ENCODE measurements at regions not wholly inside any gene's neighbourhood (a gene's known extent, or its start where the extent isn't known, plus 50 kb on each side); places are given as distances from the start of the nearest gene placed in this dataset.
"Not testable (repeated sequence)": the region's sequence is repeated elsewhere in the genome, so short reads cannot be mapped to it uniquely, and the experiment has no call there.

DNA sequence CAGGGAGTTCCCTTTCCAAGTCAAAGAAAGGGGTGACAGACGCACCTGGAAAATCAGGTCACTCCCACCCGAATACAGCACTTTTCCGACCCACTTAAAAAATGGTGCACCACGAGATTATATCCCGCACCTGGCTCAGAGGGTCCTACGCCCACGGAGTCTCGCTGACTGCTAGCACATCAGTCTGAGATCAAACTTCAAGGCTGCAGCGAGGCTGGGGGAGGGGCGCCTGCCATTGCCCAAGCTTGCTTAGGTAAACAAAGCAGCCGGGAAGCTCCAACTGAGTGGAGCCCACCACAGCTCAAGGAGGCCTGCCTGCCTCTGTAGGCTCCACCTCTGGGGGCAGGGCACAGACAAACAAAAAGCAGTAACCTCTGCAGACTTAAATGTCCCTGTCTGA lies 277.8 kb upstream of the ARHGAP42 start:
- not testable (repeated sequence) for DNase-seq

DNA sequence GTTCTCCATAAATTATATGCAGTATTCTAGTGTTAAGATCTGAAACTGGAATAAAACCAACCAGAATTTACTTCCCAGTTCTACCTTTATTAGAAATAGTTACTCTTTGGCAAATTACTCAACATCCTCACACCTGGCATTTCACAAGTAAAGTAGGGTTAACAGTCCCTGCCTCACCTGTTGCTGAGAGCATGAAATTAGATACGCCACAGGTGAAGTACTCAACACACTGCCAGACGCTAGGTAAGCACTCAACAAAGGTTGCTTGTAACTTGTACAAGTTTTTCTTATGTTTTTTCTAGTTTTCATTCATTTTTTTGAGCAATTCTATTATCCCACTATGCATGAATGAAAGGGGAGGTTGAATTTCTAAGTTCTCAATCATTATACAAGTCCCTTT lies 267.6 kb upstream of the ARHGAP42 start:
- DNase-seq = no peak

DNA sequence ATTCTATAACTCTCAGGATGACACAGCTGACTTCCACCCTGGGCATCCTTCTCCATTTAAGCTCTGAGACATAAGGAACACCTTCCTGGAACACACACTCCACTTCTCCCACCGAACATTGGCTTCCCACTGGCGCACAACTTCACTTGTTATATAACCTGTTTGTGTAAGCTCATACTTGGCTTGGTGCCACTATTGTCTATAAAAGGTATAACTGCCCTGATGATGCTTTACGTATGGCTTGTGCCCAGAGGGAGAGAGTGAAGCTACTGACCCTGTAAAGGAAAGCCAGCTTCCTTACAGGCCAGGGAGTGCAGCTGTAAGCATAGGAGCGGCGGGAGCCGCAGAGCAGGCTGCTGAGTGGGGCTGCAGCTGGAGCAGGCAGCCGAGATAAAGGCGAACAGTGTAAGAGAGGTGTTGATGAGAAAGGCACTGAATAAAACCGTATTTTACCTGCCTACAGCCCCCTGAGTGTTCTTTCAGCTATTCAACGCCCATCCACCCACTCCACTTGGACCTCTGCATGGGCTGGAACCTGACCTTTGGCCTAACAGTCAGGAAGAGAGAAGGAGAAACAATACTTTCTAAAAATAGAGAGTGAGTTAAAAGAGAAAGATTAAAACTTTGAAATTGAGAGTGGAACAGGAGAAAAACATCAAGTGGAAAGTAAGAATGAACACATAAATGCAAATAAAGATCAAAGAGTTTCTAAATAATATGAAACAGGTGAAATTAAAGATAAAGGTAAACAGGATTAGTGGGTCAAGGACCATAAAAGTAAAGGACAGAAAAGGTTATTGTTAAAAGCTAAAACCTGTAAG lies 252.1 kb upstream of the ARHGAP42 start:
- no peak for DNase-seq

DNA sequence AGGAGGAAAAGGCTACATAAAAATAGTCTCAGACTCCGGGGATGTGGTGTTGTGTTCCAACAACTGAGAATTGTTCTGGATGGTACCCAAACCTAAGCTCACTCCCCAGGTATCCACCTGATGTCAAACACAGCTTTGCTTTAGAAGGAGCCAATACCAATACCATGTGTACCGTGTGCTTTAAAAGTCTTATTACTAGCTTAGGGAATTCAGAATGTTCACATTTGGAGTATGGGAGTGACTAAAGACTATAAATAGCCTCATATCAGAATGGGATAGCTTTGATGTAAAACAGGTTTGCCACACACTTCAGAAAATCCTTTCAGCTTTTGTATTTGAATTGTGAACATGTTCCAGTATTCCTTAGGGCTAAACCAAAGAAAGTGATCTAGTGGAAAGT lies 248.7 kb upstream of the ARHGAP42 start:
- no peak for DNase-seq

DNA sequence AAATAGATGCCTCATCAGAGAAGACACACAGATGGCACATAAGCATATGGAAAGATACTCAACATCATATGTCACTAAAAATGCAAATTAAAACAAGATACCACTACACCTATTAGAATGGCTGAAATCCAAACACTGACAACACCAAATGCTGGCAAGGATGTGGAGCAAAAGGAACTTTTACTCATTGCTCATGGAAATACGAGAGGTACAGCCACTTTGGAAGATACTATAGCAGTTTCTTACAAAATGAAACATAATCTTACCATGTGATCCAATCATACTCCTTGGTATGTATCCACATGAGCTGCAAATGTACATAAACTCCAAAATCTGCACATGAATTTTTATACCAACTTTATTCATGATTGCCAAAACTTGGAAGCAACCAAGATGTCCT lies 246.0 kb upstream of the ARHGAP42 start:
- no peak for DNase-seq

DNA sequence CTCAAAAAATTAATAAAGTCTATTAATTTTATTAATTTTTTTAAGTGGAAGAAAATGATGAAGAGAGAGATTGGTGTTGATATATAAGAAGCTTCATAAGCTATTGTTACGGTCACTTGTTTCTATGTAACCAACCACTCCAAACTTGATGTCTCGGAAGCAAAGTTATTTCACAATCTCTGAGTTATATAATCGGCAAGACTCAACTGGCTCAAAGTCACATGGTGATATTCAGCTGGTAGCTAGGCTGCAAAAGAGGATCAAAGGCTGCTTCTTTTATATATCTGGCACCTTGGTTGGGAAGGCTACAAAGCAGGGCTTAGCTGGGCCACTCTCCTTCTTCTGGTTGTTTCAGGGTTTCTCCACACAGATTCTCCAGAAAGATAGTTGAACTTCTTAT lies 245.1 kb upstream of the ARHGAP42 start:
- DNase-seq = no peak

DNA sequence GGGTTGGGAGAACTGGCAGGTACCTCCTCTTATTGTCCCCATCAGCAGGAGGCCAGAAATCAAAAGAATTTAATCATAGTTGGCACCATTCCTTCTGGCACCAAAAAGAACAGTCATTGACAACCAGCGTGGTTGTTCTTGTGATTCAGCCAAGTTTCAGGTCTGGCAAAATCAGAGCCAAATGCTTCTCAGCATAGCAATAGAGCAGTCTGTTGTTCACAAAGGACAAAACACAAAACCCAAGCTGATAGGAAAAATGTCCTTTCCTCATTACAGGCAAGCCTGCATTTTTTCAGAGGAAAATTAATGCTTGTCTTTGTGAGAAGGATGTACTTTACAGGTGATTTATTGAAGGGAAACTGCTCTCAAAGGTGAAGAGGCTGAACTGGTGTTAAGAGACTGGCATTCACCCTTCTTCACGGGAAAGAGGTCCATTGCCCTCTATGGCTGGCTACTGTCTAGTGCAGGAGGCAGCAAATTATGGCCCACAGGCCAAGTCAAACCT lies 241.8 kb upstream of the ARHGAP42 start:
- peak; percentile 19 for DNase-seq

DNA sequence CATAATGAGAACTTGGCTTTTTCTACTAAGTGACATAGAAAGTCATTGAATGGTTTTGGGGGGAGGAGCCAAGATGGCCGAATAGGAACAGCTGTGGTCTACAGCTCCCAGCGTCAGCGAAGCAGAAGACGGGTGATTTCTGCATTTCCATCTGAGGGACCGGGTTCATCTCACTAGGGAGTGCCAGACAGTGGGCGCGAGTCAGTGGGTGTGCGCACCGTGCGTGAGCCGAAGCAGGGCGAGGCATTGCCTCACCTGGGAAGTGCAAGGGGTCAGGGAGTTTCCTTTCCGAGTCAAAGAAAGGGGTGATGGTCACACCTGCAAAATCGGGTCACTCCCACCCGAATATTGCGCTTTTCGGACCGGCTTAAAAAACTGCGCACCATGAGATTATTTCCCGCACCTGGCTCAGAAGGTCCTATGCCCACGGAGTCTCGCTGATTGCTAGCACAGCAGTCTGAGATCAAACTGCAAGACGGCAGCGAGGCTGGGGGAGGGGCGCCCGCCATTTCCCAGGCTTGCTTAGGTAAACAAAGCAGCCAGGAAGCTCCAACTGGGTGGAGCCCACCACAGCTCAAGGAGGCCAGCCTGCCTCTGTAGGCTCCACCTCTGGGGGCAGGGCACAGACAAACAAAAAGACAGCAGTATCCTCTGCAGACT lies 235.2 kb upstream of the ARHGAP42 start:
- not testable (repeated sequence) for DNase-seq

DNA sequence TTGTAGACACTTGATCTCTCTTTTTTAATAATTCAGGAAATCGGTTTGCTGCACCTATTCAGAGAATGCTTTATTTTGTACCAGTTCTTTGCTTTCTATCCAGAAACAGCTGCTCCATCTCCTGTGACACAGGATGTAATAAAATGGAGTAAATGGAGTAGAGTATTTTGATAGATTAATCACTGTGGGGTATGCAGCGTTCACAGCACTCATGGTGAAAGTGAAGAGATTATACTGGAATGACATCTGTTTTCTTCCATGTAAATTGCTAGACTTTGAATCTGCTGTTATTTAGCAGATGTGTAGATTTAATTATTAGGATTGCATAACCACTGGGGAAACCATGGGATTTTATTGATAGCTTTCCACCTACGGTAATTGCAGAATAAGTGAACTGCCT lies 227.3 kb upstream of the ARHGAP42 start:
- DNase-seq = no peak

DNA sequence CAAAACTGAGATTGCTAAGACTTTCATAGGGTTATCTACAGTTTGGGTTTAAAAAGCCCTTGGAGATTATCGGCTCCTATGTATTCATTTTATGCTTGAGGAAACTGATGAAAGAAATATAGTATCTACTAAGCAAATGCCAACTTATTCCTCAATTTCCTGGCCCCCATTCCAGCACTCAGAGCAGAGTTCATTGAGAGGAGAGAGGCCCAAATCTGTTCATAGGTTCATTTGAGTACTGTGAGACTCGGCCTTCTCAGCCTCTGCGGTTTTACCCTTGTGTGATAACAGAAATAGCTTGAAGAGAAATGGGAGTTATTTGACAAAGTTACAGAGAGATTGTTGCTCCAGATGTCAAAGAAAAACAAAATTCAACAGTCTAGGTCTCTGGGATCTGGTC lies 226.7 kb upstream of the ARHGAP42 start:
- DNase-seq = no peak

DNA sequence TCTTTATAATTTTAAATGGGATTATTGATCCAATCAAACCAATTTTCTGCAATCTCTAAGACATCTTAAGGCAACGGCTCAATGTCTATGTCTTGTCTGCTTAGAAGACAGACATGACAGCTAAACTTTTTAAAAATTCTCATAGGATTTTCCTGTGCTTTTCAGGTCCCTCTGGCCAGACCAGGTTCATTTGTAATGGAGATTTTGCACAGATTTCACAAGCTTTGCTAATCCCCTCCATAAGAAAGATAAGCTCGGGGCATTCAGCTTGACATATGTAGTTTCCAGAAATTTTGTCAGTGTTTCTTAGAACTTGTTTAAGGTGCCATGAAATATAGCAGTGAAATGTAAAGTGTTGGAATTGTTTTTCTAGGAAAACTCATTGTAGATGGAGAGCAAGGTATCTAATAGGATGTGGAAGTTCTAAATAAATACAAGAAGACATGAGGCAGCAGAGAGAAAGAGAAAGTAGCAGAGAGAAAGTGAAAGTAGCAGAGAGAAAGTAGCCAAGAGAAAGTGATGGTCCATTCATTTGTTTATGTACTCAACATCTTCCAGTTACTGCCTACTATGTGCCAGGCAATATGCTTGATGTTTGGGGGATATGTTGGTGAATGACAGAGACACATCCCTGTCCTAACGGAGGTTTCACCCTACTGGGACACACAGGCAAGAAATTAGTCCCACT lies 219.1 kb upstream of the ARHGAP42 start:
- DNase-seq = no peak

DNA sequence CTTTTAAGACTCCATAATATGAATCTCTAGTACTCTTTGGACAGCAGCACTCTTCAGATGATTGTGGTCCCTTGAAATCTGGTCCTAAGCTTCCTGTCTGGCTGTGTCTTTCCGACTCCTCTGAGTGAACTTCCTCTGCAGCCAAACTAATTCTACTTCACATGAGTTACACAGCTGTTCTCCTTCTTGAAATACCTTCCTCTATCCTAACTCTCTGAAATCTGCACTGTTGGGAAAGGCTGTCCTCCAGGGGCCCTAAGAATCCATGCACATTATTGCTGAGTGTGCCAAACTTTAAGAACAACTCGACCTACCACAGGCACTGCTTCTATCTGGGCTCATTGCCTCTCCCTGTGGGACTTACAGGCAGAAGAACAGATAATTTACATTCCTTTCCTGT lies 217.3 kb upstream of the ARHGAP42 start:
- DNase-seq = no peak

DNA sequence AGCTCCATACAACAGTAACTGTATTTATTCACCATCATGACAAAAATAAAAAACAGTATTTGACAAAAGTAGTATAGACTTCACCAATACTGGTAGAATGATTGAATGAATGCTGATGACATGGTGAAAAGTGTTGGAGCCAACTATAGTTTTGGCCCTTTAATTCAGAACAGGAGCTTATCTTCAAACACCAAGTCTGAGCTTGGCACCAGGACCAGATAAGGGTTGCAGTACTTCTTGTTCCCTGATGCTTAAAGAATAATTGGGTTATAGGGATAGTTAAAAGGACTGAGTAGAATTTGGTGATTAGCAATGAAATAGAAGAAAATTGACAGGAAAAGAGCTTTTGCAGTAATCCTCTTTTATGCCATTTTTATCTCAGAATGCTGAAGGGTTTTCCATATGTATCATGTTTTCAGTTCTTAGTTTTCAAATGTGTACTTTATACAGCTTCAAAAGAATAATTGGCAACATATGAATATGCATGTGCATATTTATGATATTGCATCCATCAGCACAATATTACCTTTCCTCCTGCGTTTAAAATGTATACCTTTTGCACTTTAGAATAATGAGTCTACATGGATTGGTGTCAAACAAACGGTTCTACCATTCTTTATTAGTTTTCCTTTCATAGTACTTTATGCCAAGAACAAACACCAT lies 214.2 kb upstream of the ARHGAP42 start:
- DNase-seq = no peak

DNA sequence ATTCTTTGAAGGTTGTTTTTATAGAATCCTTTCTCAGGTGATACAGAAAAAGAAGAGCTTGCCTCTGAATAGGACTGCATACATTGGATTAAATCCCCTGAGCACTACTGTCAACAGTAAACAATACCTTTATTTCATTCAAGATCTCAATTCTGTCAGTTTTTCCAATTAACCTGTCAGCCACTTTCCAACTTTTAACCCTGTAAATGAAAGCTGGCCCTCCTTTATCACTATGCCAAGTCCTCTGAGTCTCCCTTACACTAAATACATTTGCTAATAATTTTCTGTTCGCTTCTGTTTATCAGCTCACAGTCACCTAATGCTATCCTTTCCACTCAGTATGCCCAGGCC lies 213.7 kb upstream of the ARHGAP42 start:
- no peak for DNase-seq

DNA sequence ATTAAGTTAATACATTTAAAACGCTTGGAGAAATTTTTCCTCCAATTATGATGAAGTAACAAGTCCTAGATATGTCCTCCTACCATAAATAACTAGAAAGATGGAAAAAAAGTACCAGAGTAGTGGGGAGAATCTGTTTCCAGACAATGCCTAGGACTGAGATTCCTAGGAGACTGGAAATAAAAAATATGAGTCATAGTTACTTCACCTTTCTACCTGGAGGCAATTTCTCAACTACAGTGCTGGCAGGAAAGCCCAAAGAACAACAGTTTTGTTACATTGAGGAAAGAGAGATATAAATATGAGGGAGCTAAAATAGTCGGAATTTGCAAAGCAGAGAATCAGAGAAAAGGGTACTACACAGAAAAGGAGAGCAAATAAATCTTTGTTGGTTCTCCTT lies 202.1 kb upstream of the ARHGAP42 start:
- DNase-seq = no peak

DNA sequence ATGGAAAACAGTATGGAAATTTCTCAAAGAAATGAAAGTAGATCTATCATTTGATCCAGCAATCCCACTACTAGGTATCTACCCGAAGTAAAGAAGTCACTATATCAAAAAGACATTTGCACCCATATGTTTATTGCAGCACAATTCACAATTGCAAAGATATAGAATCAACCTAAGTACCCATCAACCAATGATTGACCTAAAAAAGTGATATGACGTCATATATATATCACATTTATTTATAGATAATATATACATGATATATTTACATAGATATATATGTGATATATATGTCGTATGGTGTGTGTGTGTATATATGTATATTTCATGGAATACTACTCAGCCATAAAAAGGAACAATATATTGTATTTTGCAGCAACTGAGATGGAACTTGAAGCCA lies 188.3 kb upstream of the ARHGAP42 start:
- DNase-seq = no peak

DNA sequence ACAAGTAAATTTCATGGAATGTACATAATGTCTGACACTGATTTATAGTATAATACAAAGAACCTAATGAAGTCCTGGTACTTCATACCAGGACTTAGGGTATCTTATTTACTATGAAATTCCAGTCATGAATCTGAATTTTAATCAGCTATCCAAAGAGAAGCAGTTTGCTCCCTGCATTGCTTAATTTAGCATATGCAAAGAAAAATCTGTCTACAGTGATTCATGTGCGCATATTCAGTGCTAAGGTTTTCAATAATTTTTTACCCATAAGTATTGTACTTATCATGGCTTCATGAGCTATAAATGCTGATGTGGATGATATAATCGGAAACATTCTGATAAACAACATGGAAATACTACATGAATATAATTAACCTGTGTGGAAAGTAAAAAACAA lies 185.6 kb upstream of the ARHGAP42 start:
- DNase-seq = no peak

DNA sequence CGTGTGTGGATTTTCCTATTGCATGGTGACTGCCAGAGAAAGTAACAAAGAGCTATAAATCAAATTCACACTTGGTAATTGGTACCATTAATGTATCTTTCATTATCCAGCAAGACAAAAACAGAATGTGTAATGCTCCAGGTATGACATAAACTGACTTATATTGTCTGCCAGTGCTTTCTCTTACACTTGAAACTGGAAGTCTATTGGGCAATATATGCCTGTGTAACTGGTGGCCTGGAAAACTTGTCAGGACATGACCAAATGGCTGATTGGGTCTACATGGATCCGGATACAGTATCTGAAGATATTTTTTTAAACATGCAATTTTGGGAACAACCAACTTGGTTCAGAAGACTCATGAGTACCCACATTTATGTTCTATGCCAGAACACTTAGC lies 174.6 kb upstream of the ARHGAP42 start:
- no peak for DNase-seq

DNA sequence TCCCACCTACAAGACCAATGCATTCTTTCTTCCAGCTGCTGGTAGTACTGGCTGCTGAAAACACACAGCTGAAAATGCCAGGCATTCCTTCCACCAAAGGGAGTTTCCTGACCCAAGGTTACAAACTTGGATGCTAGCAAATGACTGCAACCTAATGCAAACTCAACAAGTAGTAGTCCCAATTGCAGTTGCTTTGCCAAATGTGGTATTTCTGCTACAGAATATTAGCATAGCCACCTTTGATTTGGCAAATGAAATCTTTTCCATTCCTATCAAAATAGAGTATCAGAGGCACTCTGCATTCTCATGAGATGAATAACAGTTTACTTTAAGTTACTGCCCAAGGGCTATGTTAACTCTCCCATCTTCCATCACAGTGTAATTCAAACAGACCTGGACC lies 172.0 kb upstream of the ARHGAP42 start:
- no peak for DNase-seq

DNA sequence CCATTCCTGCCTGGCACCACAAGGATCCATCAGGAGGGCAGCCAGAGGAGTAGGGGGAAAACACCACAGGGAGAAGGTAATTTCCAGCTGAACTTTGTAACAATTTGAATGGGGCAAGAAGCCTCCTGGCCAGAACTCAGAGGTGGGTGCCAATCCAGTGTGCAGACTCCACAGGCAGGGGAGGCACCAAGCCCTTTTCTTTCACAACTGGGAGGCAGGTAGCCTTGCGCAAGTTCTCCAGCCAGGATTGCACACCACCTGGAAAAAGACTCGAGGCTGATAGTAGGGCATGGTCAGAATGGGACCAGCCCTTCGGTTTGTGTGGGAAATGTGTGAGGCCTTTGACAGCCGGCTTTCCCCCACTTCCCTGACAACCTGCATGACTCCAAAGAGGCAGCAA lies 161.9 kb upstream of the ARHGAP42 start:
- no peak for DNase-seq

DNA sequence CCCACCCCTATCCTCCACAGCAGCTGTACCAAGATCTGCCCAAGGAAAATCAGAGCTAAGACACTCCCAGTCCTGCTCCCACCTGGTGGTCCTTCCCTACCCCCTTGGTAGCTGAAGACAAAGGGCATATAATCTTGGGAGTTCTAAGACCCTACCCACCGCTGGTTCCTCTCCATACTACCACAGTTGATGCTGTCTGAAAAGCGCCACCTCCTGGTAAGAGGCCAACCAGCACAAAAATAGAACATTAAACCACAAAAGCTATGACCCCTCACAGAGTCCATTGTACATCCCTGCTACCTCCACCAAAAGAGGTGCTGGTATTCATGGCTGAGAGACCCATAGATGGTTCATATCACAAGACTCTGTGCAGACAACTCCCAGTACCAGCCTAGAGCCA lies 161.5 kb upstream of the ARHGAP42 start:
- DNase-seq = no peak

DNA sequence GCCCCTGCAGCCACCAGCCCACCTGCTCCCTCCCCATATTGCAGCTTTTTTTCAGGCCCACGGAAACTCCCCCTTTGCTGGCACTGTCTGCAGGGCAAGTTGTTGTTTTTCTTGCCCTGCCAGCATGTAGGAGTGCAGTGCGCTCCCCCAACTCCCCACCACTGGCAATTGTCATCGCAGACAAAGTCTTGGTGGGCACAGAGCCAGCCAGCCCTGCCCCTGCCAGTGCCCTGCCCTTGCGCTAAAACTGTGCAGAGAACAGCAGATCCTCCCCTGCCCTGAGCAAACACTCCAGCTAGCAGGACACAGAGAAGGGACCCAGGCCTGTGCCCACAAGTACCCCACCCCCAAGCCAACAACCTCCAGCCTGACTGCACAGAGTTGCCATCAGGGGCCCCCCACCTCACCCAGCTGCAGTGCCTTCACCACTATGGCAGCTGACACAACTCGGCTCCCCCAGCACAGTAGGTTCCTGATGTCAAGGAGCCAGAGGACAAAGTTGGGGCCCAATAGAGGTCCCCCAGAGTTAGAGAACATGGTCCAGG lies 158.1 kb upstream of the ARHGAP42 start:
- DNase-seq = no peak

DNA sequence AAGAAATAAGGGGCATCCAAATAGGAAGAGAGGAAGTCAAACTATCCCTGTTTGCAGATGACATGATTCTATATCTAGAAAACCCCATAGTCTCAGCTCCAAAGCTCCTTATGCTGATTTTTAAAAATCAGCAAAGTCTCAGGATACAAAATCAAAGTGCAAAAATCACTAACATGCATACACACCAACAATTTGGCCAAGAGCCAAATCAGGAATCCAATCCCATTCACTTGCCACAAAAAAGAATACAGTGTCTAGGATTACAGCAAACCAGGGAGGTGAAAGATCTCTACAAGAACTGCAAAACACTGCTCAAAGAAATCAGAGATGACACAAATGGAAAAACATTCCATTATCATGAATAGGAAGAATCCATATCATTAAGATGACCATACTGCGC lies 155.8 kb upstream of the ARHGAP42 start:
- DNase-seq = not testable (repeated sequence)
